ENCODE measurements at regions not wholly inside any gene's neighbourhood (a gene's known extent, or its start where the extent isn't known, plus 50 kb on each side); places are given as distances from the start of the nearest gene placed in this dataset.

DNA sequence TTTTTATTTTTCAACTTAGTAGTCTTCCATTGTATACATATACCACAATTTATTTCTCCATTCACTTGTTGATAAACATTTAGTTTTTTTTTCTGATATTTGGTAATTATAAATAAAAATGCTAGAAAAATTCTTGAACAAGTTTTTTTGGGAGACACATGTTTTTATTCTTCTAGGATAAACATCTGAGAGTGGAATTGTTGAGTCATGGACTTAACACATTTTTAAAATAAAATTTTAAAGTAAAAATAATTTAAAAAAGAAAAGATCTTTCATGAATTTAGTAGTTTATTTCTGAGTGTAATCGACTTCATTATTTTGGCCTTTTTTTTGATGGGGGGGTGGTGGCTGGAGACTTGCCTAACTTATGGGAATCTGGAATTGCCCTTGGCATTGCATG is 391.1 kb downstream of the KCNJ2 start:
- TF ChIP-seq SREBF2 (IDR thresholded peaks at IDR 0.05) (no peak), RCOR1 (IDR thresholded peaks at IDR 0.05; ENCODE audit: low read depth, low read length) (no peak), TP53 (CRISPR knock-in tag; IDR thresholded peaks at IDR 0.05) (no peak), HDAC2 (IDR thresholded peaks at IDR 0.05) (no peak), ZNF302 (CRISPR knock-in tag; IDR thresholded peaks at IDR 0.05) (no peak), POLR2A (IDR thresholded peaks at IDR 0.05; ENCODE audit: low read length) (no peak), SMC3 (IDR thresholded peaks at IDR 0.05) (no peak), JUNB (IDR thresholded peaks at IDR 0.05) (no peak), RNF2 (IDR thresholded peaks at IDR 0.05; ENCODE audit: borderline replicate concordance, low read depth) (no peak), FOSB (CRISPR knock-in tag; IDR thresholded peaks at IDR 0.05) (no peak), KDM5A (IDR thresholded peaks at IDR 0.05) (no peak), RFX5 (IDR thresholded peaks at IDR 0.05) (no peak), CHD4 (IDR thresholded peaks at IDR 0.05; ENCODE audit: borderline replicate concordance) (no peak), ESRRA (IDR thresholded peaks at IDR 0.05; ENCODE audit: borderline replicate concordance, low read length) (no peak), CBX2 (IDR thresholded peaks at IDR 0.05; ENCODE audit: borderline replicate concordance, low read depth) (no peak)
- no peak overlapping the region for H3K4me2 ChIP-seq
- no peaks in the 10 kb centered on the region for H3K9me3 ChIP-seq
- no peaks in the 10 kb centered on the region for H3K4me1 ChIP-seq
- ChIA-PET CTCF (interaction anchor here (0.8 to 1.7 kb wide), 4 partner anchors 9 to 1202 kb away, joined by 3 to 7 read pairs (median 4); no protein-coding TSS in a partner anchor), POLR2A (no interaction called here)
- DNase-seq (ENCODE audit: low read depth in 1 of 2, low spot score in 1 of 2) (no peak), FAIRE-seq (no peak), ATAC-seq (no peak)
- 10% methylated on average over 1 of the region's 1 CpG for WGBS (ENCODE audit: missing lambda C conversion rate)
- no peak overlapping the region for H3K27ac ChIP-seq
- no peak overlapping the region for H3K4me3 ChIP-seq

DNA sequence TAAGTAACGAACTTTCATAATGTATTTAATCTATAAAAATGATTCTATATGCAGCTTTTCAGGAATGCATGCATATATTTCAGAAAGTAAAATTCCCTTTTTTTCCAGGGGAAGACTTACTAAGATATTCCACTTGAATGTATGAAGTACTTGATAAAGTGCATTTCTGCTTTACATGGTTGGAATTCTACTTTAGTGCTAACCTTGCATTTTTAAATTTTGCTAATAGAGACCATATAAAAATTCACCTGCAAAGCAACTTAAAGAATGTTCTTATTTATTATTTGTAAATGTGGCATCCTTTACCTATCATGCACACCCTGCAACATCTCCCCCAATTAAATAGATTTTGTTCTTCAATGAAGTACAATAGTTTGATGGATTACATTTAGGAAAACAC is 392.8 kb downstream of the KCNJ2 start:
- H3K4me1 ChIP-seq, result no peaks in the 10 kb centered on the region
- DNase-seq (ENCODE audit: low read depth in 1 of 2, low spot score in 1 of 2), result no peak
- no peak overlapping the region for H3K27ac ChIP-seq
- no peak for ATAC-seq
- CTCF ChIA-PET, result interaction anchor here (1.0 to 1.7 kb wide), 3 partner anchors 10 to 21 kb away, joined by 3 to 7 read pairs (median 6); no protein-coding TSS in a partner anchor
- POLR2A ChIA-PET, result no interaction called here
- no peak for TF ChIP-seq HOXB5 (CRISPR knock-in tag; IDR thresholded peaks at IDR 0.05)
- peak; percentile 76 for TF ChIP-seq MAFK (IDR thresholded peaks at IDR 0.05; ENCODE audit: partially characterized antibody)
- TF ChIP-seq ZC3H11A (IDR thresholded peaks at IDR 0.05), result no peak
- H3K4me3 ChIP-seq, result no peak overlapping the region
- FAIRE-seq, result no peak
- H3K4me2 ChIP-seq, result no peak overlapping the region
- no peaks in the 10 kb centered on the region for H3K9me3 ChIP-seq
- WGBS (ENCODE audit: missing lambda C conversion rate), result 13% methylated on average over 1 of the region's 1 CpG

DNA sequence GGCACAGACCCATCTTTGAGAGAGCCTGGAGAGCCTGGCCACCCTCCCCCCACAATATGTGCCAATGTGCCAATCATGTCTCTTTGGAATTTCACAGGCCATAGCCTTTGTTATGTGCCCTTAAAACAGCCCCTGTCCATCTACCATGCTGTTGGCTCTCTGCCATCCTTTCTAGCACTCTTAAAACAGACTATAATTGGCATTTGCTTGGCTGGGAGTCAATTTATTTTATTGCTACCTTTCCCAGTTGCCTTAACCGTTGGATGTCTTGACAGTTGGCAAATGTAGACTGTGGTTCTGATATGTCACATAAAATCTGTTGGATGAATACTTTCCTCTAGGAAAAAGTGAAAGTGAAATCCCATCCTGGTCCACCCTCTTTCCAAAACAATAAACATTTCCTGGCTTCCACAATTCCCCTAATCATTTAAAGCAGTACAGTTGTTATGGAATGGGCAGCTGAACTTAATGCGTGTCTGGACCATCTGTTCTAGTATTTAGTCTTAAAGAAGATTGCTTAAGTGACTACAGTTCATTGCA is 394.0 kb downstream of the KCNJ2 start:
- TF ChIP-seq RARB (CRISPR knock-in tag; IDR thresholded peaks at IDR 0.05), result no peak
- no peak for TF ChIP-seq PHF8 (IDR thresholded peaks at IDR 0.05; ENCODE audit: borderline replicate concordance, low read depth)
- no peak for TF ChIP-seq MYC (IDR thresholded peaks at IDR 0.05; ENCODE audit: borderline replicate concordance, low read length)
- TF ChIP-seq NFE2L2 (conservative IDR thresholded peaks at IDR 0.05; ENCODE audit: low read length), result no peak
- no peak for TF ChIP-seq RCOR1 (IDR thresholded peaks at IDR 0.05; ENCODE audit: low read depth, low read length)
- no peak for TF ChIP-seq POLR2A (IDR thresholded peaks at IDR 0.05; ENCODE audit: low read length)
- Histone ChIP-seq H3K9me3 (no peaks in the 10 kb centered on the region), H3K4me2 (no peak overlapping the region), H3K4me3 (no peak overlapping the region), H3K27ac (no peak overlapping the region), H3K4me1 (no peaks in the 10 kb centered on the region)
- WGBS (ENCODE audit: missing lambda C conversion rate), result 28% methylated on average over 2 of the region's 2 CpGs
- ATAC-seq (no peak), DNase-seq (ENCODE audit: low read depth in 1 of 2, low spot score in 1 of 2) (no peak), FAIRE-seq (no peak)
- ChIA-PET POLR2A (no interaction called here), CTCF (no interaction called here)

DNA sequence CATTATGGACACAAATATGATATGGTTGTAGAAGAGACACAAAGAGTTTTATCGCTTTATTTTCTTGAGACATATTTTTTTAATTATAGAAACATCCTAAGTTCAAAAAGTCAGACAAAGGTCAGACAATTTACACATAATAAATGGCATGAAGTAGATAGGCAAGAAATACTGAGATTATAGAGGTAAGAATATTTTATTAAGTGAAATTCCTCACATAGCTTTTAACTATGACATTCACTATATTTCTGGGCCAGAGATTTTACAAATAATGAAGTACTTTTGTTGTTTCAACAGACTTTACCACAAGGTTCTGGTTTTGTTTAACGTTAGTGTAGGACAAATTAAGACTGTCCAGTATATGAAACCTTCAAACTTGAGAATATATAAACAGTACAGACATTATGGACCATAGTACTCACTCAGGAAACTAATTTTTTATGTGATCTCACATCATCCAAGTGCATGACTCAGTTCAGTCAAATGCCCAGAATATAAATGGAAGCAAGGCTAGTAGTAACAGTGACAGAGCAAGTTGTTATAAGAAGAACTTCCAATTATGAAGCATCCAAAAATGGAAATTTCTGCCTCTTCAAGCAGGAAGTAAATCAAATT is 394.8 kb downstream of the KCNJ2 start:
- H3K27ac ChIP-seq, result no peak overlapping the region
- FAIRE-seq (no peak), ATAC-seq (no peak), DNase-seq (ENCODE audit: low read depth in 1 of 2, low spot score in 1 of 2) (no peak)
- POLR2A ChIA-PET, result no interaction called here
- H3K9me3 ChIP-seq, result no peaks in the 10 kb centered on the region
- no peak overlapping the region for H3K4me2 ChIP-seq
- no peak for TF ChIP-seq HOXA7 (CRISPR knock-in tag; IDR thresholded peaks at IDR 0.05)
- TF ChIP-seq BHLHE40 (IDR thresholded peaks at IDR 0.05; ENCODE audit: low read depth, low read length), result no peak
- TF ChIP-seq HOXB13 (CRISPR knock-in tag; IDR thresholded peaks at IDR 0.05; ENCODE audit: low read depth), result no peak
- no peak for TF ChIP-seq TFCP2L1 (CRISPR knock-in tag; IDR thresholded peaks at IDR 0.05)
- no peak for TF ChIP-seq MAZ (IDR thresholded peaks at IDR 0.05; ENCODE audit: borderline replicate concordance, low read depth, low read length)
- no peak for TF ChIP-seq MAFK (IDR thresholded peaks at IDR 0.05; ENCODE audit: partially characterized antibody)
- no peak for TF ChIP-seq EHMT2 (IDR thresholded peaks at IDR 0.05; ENCODE audit: low read depth)
- no peak for TF ChIP-seq RFX5 (IDR thresholded peaks at IDR 0.05)
- TF ChIP-seq KDM5A (IDR thresholded peaks at IDR 0.05), result no peak
- TF ChIP-seq SMC3 (IDR thresholded peaks at IDR 0.05), result no peak
- TF ChIP-seq, protein P1, sequence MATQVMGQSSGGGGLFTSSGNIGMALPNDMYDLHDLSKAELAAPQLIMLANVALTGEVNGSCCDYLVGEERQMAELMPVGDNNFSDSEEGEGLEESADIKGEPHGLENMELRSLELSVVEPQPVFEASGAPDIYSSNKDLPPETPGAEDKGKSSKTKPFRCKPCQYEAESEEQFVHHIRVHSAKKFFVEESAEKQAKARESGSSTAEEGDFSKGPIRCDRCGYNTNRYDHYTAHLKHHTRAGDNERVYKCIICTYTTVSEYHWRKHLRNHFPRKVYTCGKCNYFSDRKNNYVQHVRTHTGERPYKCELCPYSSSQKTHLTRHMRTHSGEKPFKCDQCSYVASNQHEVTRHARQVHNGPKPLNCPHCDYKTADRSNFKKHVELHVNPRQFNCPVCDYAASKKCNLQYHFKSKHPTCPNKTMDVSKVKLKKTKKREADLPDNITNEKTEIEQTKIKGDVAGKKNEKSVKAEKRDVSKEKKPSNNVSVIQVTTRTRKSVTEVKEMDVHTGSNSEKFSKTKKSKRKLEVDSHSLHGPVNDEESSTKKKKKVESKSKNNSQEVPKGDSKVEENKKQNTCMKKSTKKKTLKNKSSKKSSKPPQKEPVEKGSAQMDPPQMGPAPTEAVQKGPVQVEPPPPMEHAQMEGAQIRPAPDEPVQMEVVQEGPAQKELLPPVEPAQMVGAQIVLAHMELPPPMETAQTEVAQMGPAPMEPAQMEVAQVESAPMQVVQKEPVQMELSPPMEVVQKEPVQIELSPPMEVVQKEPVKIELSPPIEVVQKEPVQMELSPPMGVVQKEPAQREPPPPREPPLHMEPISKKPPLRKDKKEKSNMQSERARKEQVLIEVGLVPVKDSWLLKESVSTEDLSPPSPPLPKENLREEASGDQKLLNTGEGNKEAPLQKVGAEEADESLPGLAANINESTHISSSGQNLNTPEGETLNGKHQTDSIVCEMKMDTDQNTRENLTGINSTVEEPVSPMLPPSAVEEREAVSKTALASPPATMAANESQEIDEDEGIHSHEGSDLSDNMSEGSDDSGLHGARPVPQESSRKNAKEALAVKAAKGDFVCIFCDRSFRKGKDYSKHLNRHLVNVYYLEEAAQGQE (IDR thresholded peaks at IDR 0.05), result no peak
- WGBS (ENCODE audit: missing lambda C conversion rate), result 53% methylated on average over 2 of the region's 2 CpGs
- CTCF ChIA-PET, result no interaction called here
- no peak overlapping the region for H3K4me3 ChIP-seq
- no peaks in the 10 kb centered on the region for H3K4me1 ChIP-seq
